Upper lobe of right lung (tissue), 1 donor: ENCODE measurements at regions not wholly inside any gene's neighbourhood (a gene's known extent, or its start where the extent isn't known, plus 50 kb on each side); places are given as distances from the start of the nearest gene placed in this dataset.
A peak's percentile ranks its signal among the peaks of the same experiment; 100 is the strongest.

Source experiments
- ATAC-seq: fragments of 200-7000 bp; cut with Tn5 transposase; one replicate; pipeline ENCODE4 v1.9.1; 2020; ENCODE audit warnings: mild to moderate bottlenecking, moderate library complexity
- DNase-seq: peaks from one replicate; pipeline ENCODE4 v3.0.0-alpha.2; 2020
- H3K27ac ChIP-seq: fragments of 200-600 bp; one replicate; pipeline ENCODE4 v1.8.0; 2022
- H3K27me3 ChIP-seq: fragments of 200-600 bp; one replicate; pipeline ENCODE4 v1.8.0; 2022; ENCODE audit warnings: mild to moderate bottlenecking
- H3K36me3 ChIP-seq: fragments of 200-600 bp; one replicate; pipeline ENCODE4 v1.8.0; 2022
- H3K4me1 ChIP-seq: fragments of 200-600 bp; one replicate; pipeline ENCODE4 v1.8.0; 2022
- H3K4me3 ChIP-seq: fragments of 200-600 bp; one replicate; pipeline ENCODE4 v1.8.0; 2022; ENCODE audit warnings: mild to moderate bottlenecking
- H3K9me3 ChIP-seq: fragments of 200-600 bp; one replicate; pipeline ENCODE4 v1.8.0; 2022
- CTCF ChIP-seq: fragments of 200-600 bp; IDR thresholded peaks from one replicate; pipeline ENCODE4 v1.8.0; 2022; ENCODE audit warnings: antibody characterized with exemption
- intact Hi-C: fragments of 100-400 bp; cut with DNase I; formaldehyde crosslinking; loops from one replicate; pipeline ENCODE4 v1.11.0; 2022
- donor health status: DM: no; HTN: yes; CAD: no; lungs with severe emphysema.

GRCh38 chr5:14011089-14012020 is 66.9 kb upstream of the DNAH5 start:
- Histone ChIP-seq H3K27me3 (peaks cover 2% of the 10 kb centered on the region), H3K9me3 (no peaks in the 10 kb centered on the region), H3K36me3 (no peaks in the 10 kb centered on the region), H3K27ac (peak overlapping the region; percentile 71), H3K4me1 (no peaks in the 10 kb centered on the region), H3K4me3 (peak overlapping the region; percentile 57)
- DNase-seq: peak; percentile 96
- ATAC-seq: peak; percentile 92
- TF ChIP-seq CTCF: peak; percentile 16
- intact Hi-C loops: no loop called here

GRCh38 chr5:14009575-14009974 is 65.1 kb upstream of the DNAH5 start:
- TF ChIP-seq CTCF: no peak
- Histone ChIP-seq H3K36me3 (no peaks in the 10 kb centered on the region), H3K9me3 (no peaks in the 10 kb centered on the region), H3K27me3 (no peaks in the 10 kb centered on the region), H3K4me1 (no peaks in the 10 kb centered on the region), H3K4me3 (no peak overlapping the region), H3K27ac (peak overlapping the region; percentile 68)
- DNase-seq (no peak), ATAC-seq (no peak)
- intact Hi-C loops: no loop called here

- H3K9me3 ChIP-seq: no peaks in the 10 kb centered on the region
- H3K4me3 ChIP-seq: no peak overlapping the region
- no peaks in the 10 kb centered on the region for H3K27me3 ChIP-seq
- TF ChIP-seq CTCF: no peak
- H3K4me1 ChIP-seq: peaks cover 5% of the 10 kb centered on the region
- ATAC-seq (peak; percentile 69), DNase-seq (peak; percentile 82)
- intact Hi-C loops: no loop called here
- H3K36me3 ChIP-seq: no peaks in the 10 kb centered on the region
- peak overlapping the region; percentile 68 for H3K27ac ChIP-seq
Observed at GRCh38 chr5:14008819-14009311, 64.4 kb upstream of the DNAH5 start.

GRCh38 chr5:14006823-14007520 is 62.5 kb upstream of the DNAH5 start:
- Histone ChIP-seq H3K27me3 (no peaks in the 10 kb centered on the region), H3K9me3 (no peaks in the 10 kb centered on the region), H3K36me3 (no peaks in the 10 kb centered on the region), H3K4me3 (no peak overlapping the region), H3K4me1 (peaks cover 6% of the 10 kb centered on the region), H3K27ac (no peak overlapping the region)
- ATAC-seq: no peak
- intact Hi-C loops: no loop called here
- no peak for DNase-seq
- no peak for TF ChIP-seq CTCF

- DNase-seq: no peak
- intact Hi-C loops: no loop called here
- Histone ChIP-seq H3K4me1 (peaks cover 6% of the 10 kb centered on the region), H3K36me3 (no peaks in the 10 kb centered on the region), H3K9me3 (no peaks in the 10 kb centered on the region), H3K4me3 (no peak overlapping the region), H3K27ac (no peak overlapping the region), H3K27me3 (no peaks in the 10 kb centered on the region)
- ATAC-seq: no peak
- TF ChIP-seq CTCF: no peak
Observed at GRCh38 chr5:14004598-14005394, 60.3 kb upstream of the DNAH5 start.
